Smooth muscle cell (in vitro differentiated cells): ENCODE measurements at regions not wholly inside any gene's neighbourhood (a gene's known extent, or its start where the extent isn't known, plus 50 kb on each side); places are given as distances from the start of the nearest gene placed in this dataset.

Experiments
- DNase-seq: peaks from one replicate; lab custom pipeline; 2025; ENCODE audit not compliant: unreplicated experiment; lab: John Stamatoyannopoulos, UW
- H2AFZ ChIP-seq: fragments of 200-600 bp; sonication (generic); 2 replicates; pipeline ENCODE4 v1.6.0; 2016; ENCODE audit warnings: antibody characterized with exemption, low read depth, mild to moderate bottlenecking
- H3F3A ChIP-seq: fragments of 200-600 bp; sonication (generic); 2 replicates; pipeline ENCODE4 v1.6.0; 2017; ENCODE audit warnings: antibody characterized with exemption, low read depth
- H3K27ac ChIP-seq: fragments of 200-600 bp; sonication (generic); 2 replicates; pipeline ENCODE4 v1.5.1; 2016; ENCODE audit warnings: low read depth, mild to moderate bottlenecking
- H3K27me3 ChIP-seq: fragments of 200-600 bp; sonication (generic); 2 replicates; pipeline ENCODE4 v1.6.1; 2016; ENCODE audit warnings: low read depth, mild to moderate bottlenecking
- H3K36me3 ChIP-seq: fragments of 200-600 bp; sonication (generic); 2 replicates; pipeline ENCODE4 v1.5.1; 2016; ENCODE audit warnings: low read depth
- H3K4me1 ChIP-seq: fragments of 200-600 bp; sonication (generic); 2 replicates; pipeline ENCODE4 v1.5.1; 2016; ENCODE audit warnings: low read depth
- H3K4me2 ChIP-seq: fragments of 200-600 bp; sonication (generic); 2 replicates; pipeline ENCODE4 v1.6.0; 2016; ENCODE audit warnings: mild to moderate bottlenecking
- H3K4me3 ChIP-seq: fragments of 200-600 bp; sonication (generic); 2 replicates; pipeline ENCODE4 v1.5.1; 2016; ENCODE audit warnings: mild to moderate bottlenecking
- H3K79me2 ChIP-seq: fragments of 200-600 bp; sonication (generic); 2 replicates; pipeline ENCODE4 v1.6.0; 2016; ENCODE audit warnings: low read depth, mild to moderate bottlenecking
- H3K9ac ChIP-seq: fragments of 200-600 bp; sonication (generic); 2 replicates; pipeline ENCODE4 v1.6.0; 2016; ENCODE audit warnings: low read depth
- H3K9me3 ChIP-seq: fragments of 200-600 bp; sonication (generic); replicated peaks from 2 replicates; pipeline ENCODE4 v1.5.1; 2016; ENCODE audit warnings: low read depth
- H4K20me1 ChIP-seq: fragments of 200-600 bp; sonication (generic); 2 replicates; pipeline ENCODE4 v1.6.0; 2016; ENCODE audit warnings: low read depth
- WGBS: methylation state at CpG from one replicate; pipeline ENCODE4 v1.1.7; 2016; ENCODE audit warnings: low lambda C conversion rate; 5-methylcytosine and 5-hydroxymethylcytosine counted together
- TF ChIP-seq, protein P1 (sequence below): fragments of 200-600 bp; sonication (generic); IDR thresholded peaks from 2 replicates; pipeline ENCODE4 v1.5.1; 2017; ENCODE audit warnings: borderline replicate concordance, mild to moderate bottlenecking, antibody characterized with exemption; ENCODE audit not compliant: insufficient read depth, poor library complexity, severe bottlenecking

DNA sequence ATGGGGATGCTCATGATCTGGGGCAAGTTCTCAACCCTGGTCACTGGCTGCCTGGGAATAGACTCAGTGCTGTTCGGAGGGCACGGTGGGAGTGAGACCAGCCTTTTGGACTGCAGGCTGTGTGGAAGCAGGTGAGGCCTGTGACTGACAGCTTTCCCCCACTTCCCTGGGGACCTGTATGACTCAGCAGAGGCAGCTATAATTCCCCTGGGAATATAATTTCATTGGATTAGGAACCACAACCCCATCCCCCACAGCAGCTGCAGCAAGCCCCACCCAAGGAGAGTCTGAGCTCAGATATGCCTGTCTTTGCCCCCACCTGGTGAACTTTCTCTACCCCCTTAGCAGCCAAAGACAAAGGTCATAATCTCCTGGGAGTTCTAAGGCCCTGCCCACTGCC lies 408.6 kb downstream of the PPP3CA start:
- DNase-seq, result no peak
- no peak overlapping the region for H3K4me2 ChIP-seq

GRCh38 chr4:100936661-100937375 lies 410.5 kb downstream of the PPP3CA start:
- TF ChIP-seq, protein P1, sequence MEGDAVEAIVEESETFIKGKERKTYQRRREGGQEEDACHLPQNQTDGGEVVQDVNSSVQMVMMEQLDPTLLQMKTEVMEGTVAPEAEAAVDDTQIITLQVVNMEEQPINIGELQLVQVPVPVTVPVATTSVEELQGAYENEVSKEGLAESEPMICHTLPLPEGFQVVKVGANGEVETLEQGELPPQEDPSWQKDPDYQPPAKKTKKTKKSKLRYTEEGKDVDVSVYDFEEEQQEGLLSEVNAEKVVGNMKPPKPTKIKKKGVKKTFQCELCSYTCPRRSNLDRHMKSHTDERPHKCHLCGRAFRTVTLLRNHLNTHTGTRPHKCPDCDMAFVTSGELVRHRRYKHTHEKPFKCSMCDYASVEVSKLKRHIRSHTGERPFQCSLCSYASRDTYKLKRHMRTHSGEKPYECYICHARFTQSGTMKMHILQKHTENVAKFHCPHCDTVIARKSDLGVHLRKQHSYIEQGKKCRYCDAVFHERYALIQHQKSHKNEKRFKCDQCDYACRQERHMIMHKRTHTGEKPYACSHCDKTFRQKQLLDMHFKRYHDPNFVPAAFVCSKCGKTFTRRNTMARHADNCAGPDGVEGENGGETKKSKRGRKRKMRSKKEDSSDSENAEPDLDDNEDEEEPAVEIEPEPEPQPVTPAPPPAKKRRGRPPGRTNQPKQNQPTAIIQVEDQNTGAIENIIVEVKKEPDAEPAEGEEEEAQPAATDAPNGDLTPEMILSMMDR, result no peak
- H3K9ac ChIP-seq, result no peak overlapping the region
- H3K4me1 ChIP-seq, result no peaks in the 10 kb centered on the region
- H3K27me3 ChIP-seq, result no peaks in the 10 kb centered on the region
- no peak overlapping the region for H3K4me2 ChIP-seq
- no peaks in the 10 kb centered on the region for H3F3A ChIP-seq
- no peak overlapping the region for H2AFZ ChIP-seq
- no peaks in the 10 kb centered on the region for H3K36me3 ChIP-seq
- H3K9me3 ChIP-seq, result no peaks in the 10 kb centered on the region
- no peak overlapping the region for H3K4me3 ChIP-seq
- H3K79me2 ChIP-seq, result no peaks in the 10 kb centered on the region
- H3K27ac ChIP-seq, result no peak overlapping the region
- DNase-seq, result no peak
- H4K20me1 ChIP-seq, result no peaks in the 10 kb centered on the region
- 79% methylated on average over 4 of the region's 4 CpGs for WGBS

More for the DNA sequence above, 408.6 kb downstream of the PPP3CA start:
- Histone ChIP-seq H3F3A (no peaks in the 10 kb centered on the region), H3K9me3 (peaks cover 3% of the 10 kb centered on the region), H3K79me2 (no peaks in the 10 kb centered on the region), H3K36me3 (no peaks in the 10 kb centered on the region), H4K20me1 (no peaks in the 10 kb centered on the region), H3K9ac (no peak overlapping the region), H3K4me3 (no peak overlapping the region), H2AFZ (no peak overlapping the region), H3K4me1 (no peaks in the 10 kb centered on the region), H3K27ac (no peak overlapping the region), H3K27me3 (no peaks in the 10 kb centered on the region)
- TF ChIP-seq, protein P1, result no peak
- 87% methylated on average over 2 of the region's 2 CpGs for WGBS

GRCh38 chr4:100935090-100935489 lies 412.2 kb downstream of the PPP3CA start:
- 92% methylated on average over 1 of the region's 1 CpG for WGBS
- Histone ChIP-seq H3K9me3 (no peaks in the 10 kb centered on the region), H3K4me1 (no peaks in the 10 kb centered on the region), H4K20me1 (no peaks in the 10 kb centered on the region), H3K4me3 (no peak overlapping the region), H3F3A (no peaks in the 10 kb centered on the region), H3K4me2 (no peak overlapping the region), H3K27ac (no peak overlapping the region), H3K36me3 (no peaks in the 10 kb centered on the region), H3K9ac (no peak overlapping the region), H2AFZ (no peak overlapping the region), H3K27me3 (no peaks in the 10 kb centered on the region), H3K79me2 (no peaks in the 10 kb centered on the region)
- DNase-seq, result no peak
- TF ChIP-seq, protein P1, result peak; percentile 11

- Histone ChIP-seq H4K20me1 (no peaks in the 10 kb centered on the region), H3F3A (no peaks in the 10 kb centered on the region), H3K9ac (no peak overlapping the region), H3K79me2 (no peaks in the 10 kb centered on the region), H3K27ac (no peak overlapping the region), H3K4me1 (no peaks in the 10 kb centered on the region), H3K4me2 (no peak overlapping the region), H3K27me3 (no peaks in the 10 kb centered on the region), H3K9me3 (no peaks in the 10 kb centered on the region), H3K36me3 (no peaks in the 10 kb centered on the region), H3K4me3 (no peak overlapping the region), H2AFZ (peak overlapping the region; percentile 45)
- no peak for DNase-seq
- TF ChIP-seq, protein P1, result no peak
- WGBS, result 89% methylated on average over 4 of the region's 4 CpGs
Observed at GRCh38 chr4:100933628-100934027, 413.7 kb downstream of the PPP3CA start.
